ENCODE measurements at regions not wholly inside any gene's neighbourhood (a gene's known extent, or its start where the extent isn't known, plus 50 kb on each side); places are given as distances from the start of the nearest gene placed in this dataset.
A peak's percentile ranks its signal among the peaks of the same experiment; 100 is the strongest.

DNA sequence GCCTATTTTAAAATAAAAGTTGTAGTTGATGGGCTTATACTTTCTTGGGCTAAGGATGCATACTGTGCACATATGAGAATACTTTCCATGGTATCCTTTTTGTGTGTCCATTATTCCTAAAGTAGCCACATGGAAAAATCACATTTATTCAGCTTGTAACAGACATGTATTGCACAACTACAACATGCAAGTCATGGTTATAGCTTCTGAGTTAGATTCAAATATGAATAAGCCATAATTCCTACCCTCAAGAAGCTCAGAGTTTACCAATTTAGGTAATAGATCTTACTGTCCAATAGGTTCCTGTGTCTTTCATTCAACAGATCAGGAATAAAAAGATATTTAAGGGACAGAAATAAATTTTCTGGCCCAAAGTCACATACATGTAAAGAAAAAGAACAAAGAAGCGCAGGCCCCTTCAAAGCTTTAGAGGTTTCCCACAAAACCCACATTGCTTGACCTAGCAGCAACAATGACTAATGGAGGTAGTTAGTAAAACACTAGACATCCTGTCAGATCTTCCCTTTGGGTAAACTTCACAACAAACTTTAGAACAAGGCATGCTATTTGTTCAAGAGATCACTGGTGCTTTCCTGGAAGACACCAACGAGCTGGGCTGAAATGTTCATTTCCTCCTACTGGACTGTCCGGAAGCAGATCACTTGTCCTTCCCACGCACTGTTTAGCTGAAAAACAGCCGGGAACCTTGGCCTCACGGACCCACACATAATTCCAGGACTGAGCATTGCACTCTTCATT is 78.4 kb upstream of the ITGA1 start:
- in situ Hi-C loops (cut with MboI; ENCODE audit: low sequenced_read_pairs, unreplicated experiment), result no loop called here
- no peak for TF ChIP-seq CTCF (IDR thresholded peaks at IDR 0.05; ENCODE audit: borderline replicate concordance, control extremely low read depth, extremely low read depth, insufficient read depth, missing control alignments)
- DNase-seq (ENCODE audit: low spot score), result peak; percentile 8

DNA sequence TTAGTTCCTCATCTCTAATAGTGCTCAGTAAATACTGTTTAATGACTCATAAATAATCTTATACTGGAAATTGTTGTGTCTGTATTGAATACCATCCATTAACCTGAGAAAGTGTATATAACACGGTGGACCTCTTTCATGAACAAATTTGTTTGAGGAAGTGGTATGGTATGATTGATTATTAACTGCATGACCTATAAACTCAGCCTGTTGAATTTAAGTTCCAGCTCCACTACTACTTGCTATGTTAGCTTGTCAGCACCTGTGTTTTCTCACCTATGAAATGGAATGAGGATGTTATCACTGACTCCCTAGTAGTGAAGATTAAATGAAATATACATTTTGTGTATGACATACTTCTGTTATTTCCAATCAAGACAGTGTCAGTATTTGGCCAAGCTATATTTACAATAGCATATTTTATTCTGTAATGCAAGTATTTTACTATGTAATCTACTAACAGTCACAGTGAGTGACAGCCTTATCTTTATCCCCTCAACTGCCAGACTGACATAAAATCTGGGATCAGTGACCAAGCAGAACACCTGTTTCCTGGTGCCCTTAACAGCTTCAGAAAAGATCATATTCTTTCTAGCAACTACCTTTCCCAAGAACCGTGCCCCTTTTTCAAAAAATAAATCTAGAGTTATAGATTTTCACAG is 77.3 kb upstream of the ITGA1 start:
- no peak for TF ChIP-seq CTCF (IDR thresholded peaks at IDR 0.05; ENCODE audit: borderline replicate concordance, control extremely low read depth, extremely low read depth, insufficient read depth, missing control alignments)
- no peak for DNase-seq (ENCODE audit: low spot score)
- in situ Hi-C loops (cut with MboI; ENCODE audit: low sequenced_read_pairs, unreplicated experiment), result no loop called here

- in situ Hi-C loops (cut with MboI; ENCODE audit: low sequenced_read_pairs, unreplicated experiment), result no loop called here
Observed at GRCh38 chr5:52710972-52711596, 76.6 kb upstream of the ITGA1 start.

DNA sequence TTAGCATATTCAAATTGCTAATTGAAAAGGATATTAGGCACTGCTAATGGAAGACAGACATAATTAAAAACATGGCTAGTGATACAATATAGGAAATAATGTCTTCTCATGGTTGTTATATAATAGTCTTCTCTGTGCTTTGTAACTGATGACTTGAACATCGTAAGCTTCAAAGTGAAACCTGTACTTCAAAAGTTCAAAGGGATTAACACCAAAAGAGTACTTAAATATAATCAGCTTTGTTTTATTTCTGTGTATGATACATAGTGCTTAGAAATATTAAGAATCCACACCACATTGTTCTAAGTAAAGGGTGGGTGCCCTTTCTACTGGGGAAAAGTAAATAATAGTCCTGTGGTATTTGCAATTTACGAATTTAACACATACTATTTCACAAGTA is 75.4 kb upstream of the ITGA1 start:
- in situ Hi-C loops (cut with MboI; ENCODE audit: low sequenced_read_pairs, unreplicated experiment), result no loop called here
- DNase-seq (ENCODE audit: low spot score), result no peak
- TF ChIP-seq CTCF (IDR thresholded peaks at IDR 0.05; ENCODE audit: borderline replicate concordance, control extremely low read depth, extremely low read depth, insufficient read depth, missing control alignments), result no peak

More at GRCh38 chr5:52710972-52711596, 76.6 kb upstream of the ITGA1 start:
- TF ChIP-seq CTCF (IDR thresholded peaks at IDR 0.05; ENCODE audit: borderline replicate concordance, control extremely low read depth, extremely low read depth, insufficient read depth, missing control alignments), result no peak
- DNase-seq (ENCODE audit: low spot score), result no peak

GRCh38 chr5:52725065-52725746 is 62.5 kb upstream of the ITGA1 start:
- in situ Hi-C loops (cut with MboI; ENCODE audit: low sequenced_read_pairs, unreplicated experiment), result no loop called here
- no peak for TF ChIP-seq CTCF (IDR thresholded peaks at IDR 0.05; ENCODE audit: borderline replicate concordance, control extremely low read depth, extremely low read depth, insufficient read depth, missing control alignments)
- DNase-seq (ENCODE audit: low spot score), result no peak

DNA sequence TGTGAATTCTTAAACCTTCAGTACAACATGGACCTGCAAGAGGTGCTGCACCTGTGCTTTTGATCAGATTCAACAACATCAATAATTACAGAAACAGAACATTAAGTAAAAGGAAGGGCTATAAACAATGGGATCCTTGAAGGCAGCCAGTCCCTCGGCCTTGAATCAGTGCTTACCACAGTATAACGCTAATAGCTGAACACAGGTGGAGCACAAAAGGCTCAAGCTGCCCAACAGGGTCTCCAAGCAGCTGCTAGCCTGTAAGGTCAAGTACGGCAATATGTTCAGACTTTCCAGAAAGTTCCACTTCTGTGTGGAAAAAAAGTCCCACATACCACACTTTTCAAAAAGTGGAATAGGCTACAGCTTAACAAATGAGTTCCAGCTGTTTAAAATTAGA is 61.9 kb upstream of the ITGA1 start:
- DNase-seq (ENCODE audit: low spot score), result no peak
- TF ChIP-seq CTCF (IDR thresholded peaks at IDR 0.05; ENCODE audit: borderline replicate concordance, control extremely low read depth, extremely low read depth, insufficient read depth, missing control alignments), result no peak
- in situ Hi-C loops (cut with MboI; ENCODE audit: low sequenced_read_pairs, unreplicated experiment), result no loop called here
